Hepatocyte (in vitro differentiated cells): ENCODE measurements at regions not wholly inside any gene's neighbourhood (a gene's known extent, or its start where the extent isn't known, plus 50 kb on each side); places are given as distances from the start of the nearest gene placed in this dataset.
"Not testable (repeated sequence)": the region's sequence is repeated elsewhere in the genome, so short reads cannot be mapped to it uniquely, and the experiment has no call there.

ENCODE experiments used
- DNase-seq: peaks from one replicate; pipeline ENCODE4 v3.0.0-alpha.2; 2016; ENCODE audit warnings: low spot score
- H2AFZ ChIP-seq: fragments of 200-600 bp; sonication (generic); 2 replicates; pipeline ENCODE4 v1.6.0; 2016; ENCODE audit warnings: antibody characterized with exemption, mild to moderate bottlenecking
- H3K27ac ChIP-seq: fragments of 200-600 bp; sonication (generic); 2 replicates; pipeline ENCODE4 v1.5.1; 2016; ENCODE audit warnings: mild to moderate bottlenecking
- H3K27me3 ChIP-seq: fragments of 200-600 bp; sonication (generic); 2 replicates; pipeline ENCODE4 v1.6.1; 2016
- H3K36me3 ChIP-seq: fragments of 200-600 bp; sonication (generic); replicated peaks from 2 replicates; pipeline ENCODE4 v1.5.1; 2016; ENCODE audit warnings: low read depth; ENCODE audit not compliant: insufficient read depth
- H3K4me1 ChIP-seq: fragments of 200-600 bp; sonication (generic); 2 replicates; pipeline ENCODE4 v1.5.1; 2016; ENCODE audit warnings: mild to moderate bottlenecking, moderate library complexity; ENCODE audit not compliant: insufficient read depth
- H3K4me2 ChIP-seq: fragments of 200-600 bp; sonication (generic); 2 replicates; pipeline ENCODE4 v1.6.0; 2016
- H3K4me3 ChIP-seq: fragments of 200-600 bp; sonication (generic); 2 replicates; pipeline ENCODE4 v1.5.1; 2016; ENCODE audit warnings: mild to moderate bottlenecking
- H3K79me2 ChIP-seq: fragments of 200-600 bp; sonication (generic); 2 replicates; pipeline ENCODE4 v1.6.0; 2017; ENCODE audit warnings: mild to moderate bottlenecking
- H3K9me2 ChIP-seq: fragments of 200-600 bp; sonication (generic); replicated peaks from 2 replicates; pipeline ENCODE4 v1.6.0; 2017; ENCODE audit warnings: mild to moderate bottlenecking; ENCODE audit not compliant: insufficient read depth
- H3K9me3 ChIP-seq: fragments of 200-600 bp; sonication (generic); 2 replicates; pipeline ENCODE4 v1.5.1; 2016; ENCODE audit warnings: low read depth, mild to moderate bottlenecking
- H4K20me1 ChIP-seq: fragments of 200-600 bp; sonication (generic); 2 replicates; pipeline ENCODE4 v1.6.0; 2016; ENCODE audit warnings: mild to moderate bottlenecking; ENCODE audit not compliant: insufficient read depth, poor library complexity, severe bottlenecking
- CTCF ChIP-seq: fragments of 200-600 bp; sonication (generic); IDR thresholded peaks from 2 replicates; pipeline ENCODE4 v1.5.1; 2016; ENCODE audit warnings: antibody characterized with exemption, mild to moderate bottlenecking; ENCODE audit not compliant: poor library complexity
- EZH2 ChIP-seq: fragments of 200-600 bp; sonication (generic); IDR thresholded peaks from 2 replicates; pipeline ENCODE4 v1.6.1; 2016; ENCODE audit warnings: antibody characterized with exemption, mild to moderate bottlenecking, borderline replicate concordance
- EZH2phosphoT487 ChIP-seq: fragments of 200-600 bp; sonication (generic); IDR thresholded peaks from one replicate; pipeline ENCODE4 v1.6.1; 2018; ENCODE audit warnings: antibody characterized with exemption, mild to moderate bottlenecking, low read depth, moderate library complexity; ENCODE audit not compliant: unreplicated experiment, severe bottlenecking
- WGBS: methylation state at CpG from one replicate; pipeline ENCODE4 v1.1.6; 2016; ENCODE audit warnings: low lambda C conversion rate; ENCODE audit errors: missing lambda C conversion rate; 5-methylcytosine and 5-hydroxymethylcytosine counted together

- no peak for DNase-seq
- no peak for TF ChIP-seq EZH2phosphoT487
- TF ChIP-seq EZH2, result no peak
- TF ChIP-seq CTCF, result no peak
Observed at GRCh38 chr18:51503351-51503750, 305.9 kb upstream of the MEX3C start.

GRCh38 chr18:51506811-51507210 is 309.3 kb upstream of the MEX3C start:
- 79% methylated on average over 3 of the region's 3 CpGs for WGBS
- no peak for DNase-seq
- H3K4me2 ChIP-seq, result no peak overlapping the region
- H3K27me3 ChIP-seq, result no peaks in the 10 kb centered on the region
- H3K4me3 ChIP-seq, result no peak overlapping the region
- no peaks in the 10 kb centered on the region for H3K4me1 ChIP-seq
- no peak overlapping the region for H2AFZ ChIP-seq
- H4K20me1 ChIP-seq, result no peaks in the 10 kb centered on the region
- H3K36me3 ChIP-seq, result no peaks in the 10 kb centered on the region
- H3K79me2 ChIP-seq, result no peaks in the 10 kb centered on the region
- H3K9me2 ChIP-seq, result no peaks in the 10 kb centered on the region
- no peaks in the 10 kb centered on the region for H3K9me3 ChIP-seq
- H3K27ac ChIP-seq, result no peak overlapping the region
- no peak for TF ChIP-seq EZH2
- no peak for TF ChIP-seq EZH2phosphoT487
- no peak for TF ChIP-seq CTCF

More at GRCh38 chr18:51503351-51503750, 305.9 kb upstream of the MEX3C start:
- Histone ChIP-seq H3K4me2 (no peak overlapping the region), H3K27me3 (no peaks in the 10 kb centered on the region), H3K36me3 (no peaks in the 10 kb centered on the region), H3K27ac (no peak overlapping the region), H3K9me2 (no peaks in the 10 kb centered on the region), H3K79me2 (no peaks in the 10 kb centered on the region), H3K9me3 (no peaks in the 10 kb centered on the region), H3K4me1 (no peaks in the 10 kb centered on the region), H2AFZ (no peak overlapping the region), H3K4me3 (no peak overlapping the region), H4K20me1 (no peaks in the 10 kb centered on the region)

- H3K36me3 ChIP-seq, DNase-seq, H2AFZ ChIP-seq, H3K9me3 ChIP-seq, H3K27ac ChIP-seq, H4K20me1 ChIP-seq, H3K4me1 ChIP-seq, H3K4me2 ChIP-seq, H3K4me3 ChIP-seq, H3K27me3 ChIP-seq, H3K79me2 ChIP-seq, H3K9me2 ChIP-seq: not testable (repeated sequence)
- WGBS, result 86% methylated on average over 7 of the region's 7 CpGs
Observed at GRCh38 chr18:51508410-51508809, 310.9 kb upstream of the MEX3C start.

GRCh38 chr18:51510020-51510419 is 312.5 kb upstream of the MEX3C start:
- Histone ChIP-seq H3K79me2 (no peaks in the 10 kb centered on the region), H3K27ac (no peak overlapping the region), H3K4me2 (no peak overlapping the region), H3K4me1 (peaks cover 9% of the 10 kb centered on the region), H3K27me3 (no peaks in the 10 kb centered on the region), H3K9me3 (no peaks in the 10 kb centered on the region), H2AFZ (no peak overlapping the region), H3K36me3 (no peaks in the 10 kb centered on the region), H3K9me2 (no peaks in the 10 kb centered on the region), H4K20me1 (no peaks in the 10 kb centered on the region), H3K4me3 (no peak overlapping the region)
- DNase-seq, result no peak
- TF ChIP-seq CTCF (no peak), EZH2 (no peak), EZH2phosphoT487 (no peak)
